KMS-11 (cell line): ENCODE measurements at regions not wholly inside any gene's neighbourhood (a gene's known extent, or its start where the extent isn't known, plus 50 kb on each side); places are given as distances from the start of the nearest gene placed in this dataset.
"Not testable (repeated sequence)": the region's sequence is repeated elsewhere in the genome, so short reads cannot be mapped to it uniquely, and the experiment has no call there.

ENCODE experiments used
- H2AFZ ChIP-seq: fragments of 200-600 bp; sonication (generic); 2 replicates; pipeline ENCODE4 v1.6.1; 2016; ENCODE audit warnings: antibody characterized with exemption, mixed run types, low read depth
- H3K27ac ChIP-seq: fragments of 200-600 bp; sonication (generic); 2 replicates; pipeline ENCODE4 v1.6.1; 2016; ENCODE audit warnings: mild to moderate bottlenecking, mixed run types
- H3K27me3 ChIP-seq: fragments of 200-600 bp; sonication (generic); 2 replicates; pipeline ENCODE4 v1.6.1; 2017; ENCODE audit warnings: mild to moderate bottlenecking, low read depth, mixed run types, moderate library complexity; ENCODE audit not compliant: insufficient read depth
- H3K36me3 ChIP-seq: fragments of 200-600 bp; sonication (generic); 2 replicates; pipeline ENCODE4 v1.6.1; 2017; ENCODE audit warnings: mild to moderate bottlenecking, mixed run types; ENCODE audit not compliant: insufficient read depth
- H3K4me1 ChIP-seq: fragments of 200-600 bp; sonication (generic); 2 replicates; pipeline ENCODE4 v1.6.1; 2016; ENCODE audit warnings: mild to moderate bottlenecking, low read depth, mixed run types; ENCODE audit not compliant: poor library complexity, severe bottlenecking
- H3K4me2 ChIP-seq: fragments of 200-600 bp; sonication (generic); 2 replicates; pipeline ENCODE4 v1.7.0; 2016; ENCODE audit warnings: mild to moderate bottlenecking, mixed run types
- H3K4me3 ChIP-seq: fragments of 200-600 bp; sonication (generic); IDR thresholded peaks from 2 replicates; pipeline ENCODE4 v1.6.1; 2017; ENCODE audit warnings: low read depth, low read length, mixed read lengths; ENCODE audit not compliant: insufficient read depth
- H3K79me2 ChIP-seq: fragments of 200-600 bp; sonication (generic); 2 replicates; pipeline ENCODE4 v1.6.1; 2016; ENCODE audit warnings: low read depth, mixed run types; ENCODE audit not compliant: insufficient read depth
- H3K9ac ChIP-seq: fragments of 200-600 bp; sonication (generic); 2 replicates; pipeline ENCODE4 v1.6.1; 2016; ENCODE audit warnings: mild to moderate bottlenecking, mixed run types
- H4K20me1 ChIP-seq: fragments of 200-600 bp; sonication (generic); 2 replicates; pipeline ENCODE4 v1.6.1; 2016; ENCODE audit warnings: mild to moderate bottlenecking, mixed run types; ENCODE audit not compliant: insufficient read depth
- TF ChIP-seq, protein P1 (sequence below): fragments of 200-600 bp; sonication (generic); conservative IDR thresholded peaks from 2 replicates; pipeline ENCODE4 v1.6.1; 2017; ENCODE audit warnings: low read depth, mild to moderate bottlenecking, antibody characterized with exemption, low read length, moderate library complexity, mixed read lengths

- TF ChIP-seq, protein P1, sequence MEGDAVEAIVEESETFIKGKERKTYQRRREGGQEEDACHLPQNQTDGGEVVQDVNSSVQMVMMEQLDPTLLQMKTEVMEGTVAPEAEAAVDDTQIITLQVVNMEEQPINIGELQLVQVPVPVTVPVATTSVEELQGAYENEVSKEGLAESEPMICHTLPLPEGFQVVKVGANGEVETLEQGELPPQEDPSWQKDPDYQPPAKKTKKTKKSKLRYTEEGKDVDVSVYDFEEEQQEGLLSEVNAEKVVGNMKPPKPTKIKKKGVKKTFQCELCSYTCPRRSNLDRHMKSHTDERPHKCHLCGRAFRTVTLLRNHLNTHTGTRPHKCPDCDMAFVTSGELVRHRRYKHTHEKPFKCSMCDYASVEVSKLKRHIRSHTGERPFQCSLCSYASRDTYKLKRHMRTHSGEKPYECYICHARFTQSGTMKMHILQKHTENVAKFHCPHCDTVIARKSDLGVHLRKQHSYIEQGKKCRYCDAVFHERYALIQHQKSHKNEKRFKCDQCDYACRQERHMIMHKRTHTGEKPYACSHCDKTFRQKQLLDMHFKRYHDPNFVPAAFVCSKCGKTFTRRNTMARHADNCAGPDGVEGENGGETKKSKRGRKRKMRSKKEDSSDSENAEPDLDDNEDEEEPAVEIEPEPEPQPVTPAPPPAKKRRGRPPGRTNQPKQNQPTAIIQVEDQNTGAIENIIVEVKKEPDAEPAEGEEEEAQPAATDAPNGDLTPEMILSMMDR: no peak
- no peaks in the 10 kb centered on the region for H3K79me2 ChIP-seq
- no peak overlapping the region for H3K4me3 ChIP-seq
- H3K4me1 ChIP-seq: no peaks in the 10 kb centered on the region
- H3K4me2 ChIP-seq: no peak overlapping the region
- H3K9ac ChIP-seq: no peak overlapping the region
- H2AFZ ChIP-seq: no peak overlapping the region
- H3K36me3 ChIP-seq: no peaks in the 10 kb centered on the region
- no peaks in the 10 kb centered on the region for H3K27me3 ChIP-seq
- no peak overlapping the region for H3K27ac ChIP-seq
- H4K20me1 ChIP-seq: no peaks in the 10 kb centered on the region
These were observed 281.7 kb downstream of the AHR start for GRCh38 chr7:17580141-17580540.

- no peak overlapping the region for H3K9ac ChIP-seq
- H3K4me3 ChIP-seq: no peak overlapping the region
These were observed 282.4 kb downstream of the AHR start for GRCh38 chr7:17580856-17581255.

GRCh38 chr7:17581301-17581700 lies 282.8 kb downstream of the AHR start:
- no peaks in the 10 kb centered on the region for H3K4me1 ChIP-seq
- H3K36me3 ChIP-seq: no peaks in the 10 kb centered on the region
- no peaks in the 10 kb centered on the region for H3K27me3 ChIP-seq
- no peak overlapping the region for H3K27ac ChIP-seq
- H3K9ac ChIP-seq: no peak overlapping the region
- H3K4me2 ChIP-seq: no peak overlapping the region
- no peak overlapping the region for H3K4me3 ChIP-seq
- TF ChIP-seq, protein P1: no peak
- H4K20me1 ChIP-seq: no peaks in the 10 kb centered on the region
- H3K79me2 ChIP-seq: no peaks in the 10 kb centered on the region
- H2AFZ ChIP-seq: no peak overlapping the region

More at GRCh38 chr7:17580856-17581255, 282.4 kb downstream of the AHR start:
- H3K27ac ChIP-seq: no peak overlapping the region
- no peaks in the 10 kb centered on the region for H4K20me1 ChIP-seq
- H3K4me2 ChIP-seq: no peak overlapping the region
- TF ChIP-seq, protein P1: no peak
- H3K27me3 ChIP-seq: no peaks in the 10 kb centered on the region
- H2AFZ ChIP-seq: no peak overlapping the region
- H3K36me3 ChIP-seq: no peaks in the 10 kb centered on the region
- no peaks in the 10 kb centered on the region for H3K4me1 ChIP-seq
- no peaks in the 10 kb centered on the region for H3K79me2 ChIP-seq

GRCh38 chr7:17582696-17583095 lies 284.2 kb downstream of the AHR start:
- H2AFZ ChIP-seq, H3K36me3 ChIP-seq, H4K20me1 ChIP-seq, H3K9ac ChIP-seq, H3K4me1 ChIP-seq, H3K79me2 ChIP-seq, H3K27me3 ChIP-seq, H3K4me3 ChIP-seq, H3K4me2 ChIP-seq, H3K27ac ChIP-seq: not testable (repeated sequence)

DNA sequence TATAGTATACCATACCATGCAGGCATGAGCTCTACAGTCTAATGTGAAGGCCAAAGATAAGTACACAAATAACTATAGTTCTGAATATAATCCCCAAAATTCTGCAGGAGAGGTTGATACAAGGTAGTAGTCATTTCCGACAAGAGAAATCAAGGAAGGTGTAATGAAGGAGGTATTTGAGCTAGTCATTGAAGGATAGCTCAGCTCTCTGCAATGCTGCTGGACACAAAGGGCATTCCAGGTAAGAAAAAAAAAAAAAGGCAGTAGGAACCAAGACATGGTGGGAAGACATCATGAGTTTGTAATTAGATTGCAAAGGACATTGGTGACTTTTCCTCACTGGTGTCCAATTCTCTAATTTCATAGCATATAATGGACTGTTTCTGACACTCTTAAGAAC lies 285.3 kb downstream of the AHR start:
- no peaks in the 10 kb centered on the region for H3K36me3 ChIP-seq
- no peaks in the 10 kb centered on the region for H4K20me1 ChIP-seq
- TF ChIP-seq, protein P1: no peak
- H3K4me2 ChIP-seq: no peak overlapping the region
- no peaks in the 10 kb centered on the region for H3K79me2 ChIP-seq
- no peak overlapping the region for H3K4me3 ChIP-seq
- H2AFZ ChIP-seq: no peak overlapping the region
- H3K27ac ChIP-seq: no peak overlapping the region
- H3K27me3 ChIP-seq: no peaks in the 10 kb centered on the region
- H3K4me1 ChIP-seq: no peaks in the 10 kb centered on the region
- no peak overlapping the region for H3K9ac ChIP-seq
